HUES6 (cell line): ENCODE measurements at regions not wholly inside any gene's neighbourhood (a gene's known extent, or its start where the extent isn't known, plus 50 kb on each side); places are given as distances from the start of the nearest gene placed in this dataset.

Experiments
- H3K27ac ChIP-seq: 2 replicates; pipeline ENCODE4 v1.7.0; 2013; ENCODE audit warnings: low read depth, mild to moderate bottlenecking, low read length, inconsistent platforms
- H3K27me3 ChIP-seq: 2 replicates; pipeline ENCODE4 v1.6.1; 2013; ENCODE audit warnings: low read length; ENCODE audit not compliant: control insufficient read depth, insufficient read depth
- H3K36me3 ChIP-seq: 2 replicates; pipeline ENCODE4 v1.6.1; 2013; ENCODE audit warnings: low read length; ENCODE audit not compliant: control insufficient read depth, insufficient read depth
- H3K4me1 ChIP-seq: 2 replicates; pipeline ENCODE4 v1.6.1; 2013; ENCODE audit warnings: low read length; ENCODE audit not compliant: control insufficient read depth, insufficient read depth
- H3K4me3 ChIP-seq: 2 replicates; pipeline ENCODE4 v1.5.1; 2013; ENCODE audit warnings: low read depth, low read length
- H3K9ac ChIP-seq: one replicate; pipeline ENCODE4 v1.6.1; 2013; ENCODE audit warnings: mild to moderate bottlenecking, low read length
- H3K9me3 ChIP-seq: 2 replicates; pipeline ENCODE4 v1.6.1; 2013; ENCODE audit warnings: low read depth, low read length; ENCODE audit not compliant: control insufficient read depth, insufficient read depth

- Histone ChIP-seq H3K9ac (no peak overlapping the region), H3K36me3 (no peaks in the 10 kb centered on the region), H3K9me3 (no peaks in the 10 kb centered on the region), H3K4me3 (no peak overlapping the region), H3K4me1 (no peaks in the 10 kb centered on the region), H3K27me3 (no peaks in the 10 kb centered on the region), H3K27ac (no peak overlapping the region)
These were observed 120.3 kb downstream of the RPAP3 start for GRCh38 chr12:47585507-47585906.

GRCh38 chr12:47578836-47579235, 127.0 kb downstream of the RPAP3 start:
- H3K36me3 ChIP-seq: no peaks in the 10 kb centered on the region
- no peak overlapping the region for H3K4me3 ChIP-seq
- H3K9me3 ChIP-seq: no peaks in the 10 kb centered on the region
- H3K27me3 ChIP-seq: no peaks in the 10 kb centered on the region
- no peak overlapping the region for H3K9ac ChIP-seq
- no peak overlapping the region for H3K27ac ChIP-seq
- no peaks in the 10 kb centered on the region for H3K4me1 ChIP-seq

DNA sequence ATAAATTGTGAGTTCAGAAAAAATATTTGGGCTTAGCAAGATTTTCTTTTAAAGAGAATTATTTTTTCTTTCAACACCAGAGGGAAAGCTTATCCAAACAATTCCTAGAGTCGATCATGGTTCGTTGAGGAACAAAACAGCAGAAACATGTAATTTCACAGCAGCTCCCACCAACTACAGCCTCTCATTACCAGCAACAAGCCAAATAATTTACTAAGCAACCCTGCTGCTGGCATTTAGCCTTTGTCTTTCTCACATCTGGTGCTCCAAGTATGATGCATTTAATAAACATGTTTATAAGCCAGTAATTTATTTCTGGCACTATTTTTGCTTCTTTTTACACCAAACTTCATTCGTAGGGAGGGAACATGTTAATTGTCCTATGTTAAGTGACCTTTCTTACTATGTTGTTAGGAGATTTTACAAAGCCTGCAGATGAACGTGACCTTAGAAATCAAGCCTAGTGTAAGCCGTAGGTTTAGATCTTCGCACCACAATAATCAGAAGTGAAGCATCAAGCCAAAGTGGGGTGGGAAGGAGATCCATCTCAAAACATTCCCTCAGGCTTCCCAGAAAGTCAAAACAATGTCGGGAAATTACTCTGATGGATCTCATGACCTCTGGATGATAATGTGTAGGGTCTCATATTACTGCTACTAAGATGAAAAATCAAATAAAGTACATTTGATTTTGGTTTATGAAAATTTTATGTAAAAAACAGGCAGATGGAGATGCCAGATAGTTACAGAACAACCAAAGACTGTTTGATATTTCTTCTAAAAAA, 128.4 kb downstream of the RPAP3 start:
- no peak overlapping the region for H3K27ac ChIP-seq
- no peaks in the 10 kb centered on the region for H3K4me1 ChIP-seq
- H3K36me3 ChIP-seq: no peaks in the 10 kb centered on the region
- H3K4me3 ChIP-seq: no peak overlapping the region
- no peak overlapping the region for H3K9ac ChIP-seq
- no peaks in the 10 kb centered on the region for H3K27me3 ChIP-seq
- no peaks in the 10 kb centered on the region for H3K9me3 ChIP-seq

GRCh38 chr12:47576289-47576945, 129.4 kb downstream of the RPAP3 start:
- Histone ChIP-seq H3K27me3 (no peaks in the 10 kb centered on the region), H3K9ac (no peak overlapping the region), H3K9me3 (no peaks in the 10 kb centered on the region), H3K27ac (no peak overlapping the region), H3K4me3 (no peak overlapping the region), H3K36me3 (no peaks in the 10 kb centered on the region), H3K4me1 (no peaks in the 10 kb centered on the region)

DNA sequence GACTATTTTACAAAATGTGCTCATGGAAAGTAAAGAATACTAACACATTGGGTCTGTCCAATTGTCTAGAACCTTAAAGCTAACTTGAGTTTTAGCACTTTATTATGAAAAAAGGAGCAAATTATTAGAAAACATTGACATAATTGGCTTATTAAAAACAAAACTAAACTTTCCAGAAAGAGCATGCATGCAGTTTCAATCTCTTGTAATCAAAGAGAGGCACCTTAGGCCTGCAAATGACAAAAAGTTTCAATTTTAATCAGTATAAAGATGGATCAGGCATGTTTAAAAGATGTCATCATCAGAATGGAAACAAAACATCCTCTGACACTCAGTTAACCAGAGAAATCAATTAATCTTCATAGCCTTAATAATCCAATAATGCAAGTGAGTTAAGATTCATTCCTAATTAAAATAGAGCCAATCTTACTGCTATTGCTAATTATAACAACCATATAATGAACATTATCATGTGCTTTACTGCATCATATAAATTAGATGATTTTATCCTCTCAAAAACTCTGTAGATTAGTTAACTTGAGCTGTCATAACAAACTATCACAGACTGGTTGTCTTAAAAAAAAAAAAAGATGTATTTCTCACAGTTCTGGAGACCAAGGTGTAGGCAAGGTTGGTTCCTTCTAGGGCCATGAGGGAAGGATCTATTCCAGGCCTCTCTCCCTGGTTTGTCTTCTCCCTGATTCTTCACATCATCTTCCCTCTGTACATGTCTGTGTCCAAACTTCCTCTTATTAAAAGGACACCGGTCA, 131.4 kb downstream of the RPAP3 start:
- Histone ChIP-seq H3K27ac (no peak overlapping the region), H3K4me3 (no peak overlapping the region), H3K9ac (no peak overlapping the region), H3K36me3 (no peaks in the 10 kb centered on the region), H3K27me3 (no peaks in the 10 kb centered on the region), H3K4me1 (no peaks in the 10 kb centered on the region), H3K9me3 (no peaks in the 10 kb centered on the region)

DNA sequence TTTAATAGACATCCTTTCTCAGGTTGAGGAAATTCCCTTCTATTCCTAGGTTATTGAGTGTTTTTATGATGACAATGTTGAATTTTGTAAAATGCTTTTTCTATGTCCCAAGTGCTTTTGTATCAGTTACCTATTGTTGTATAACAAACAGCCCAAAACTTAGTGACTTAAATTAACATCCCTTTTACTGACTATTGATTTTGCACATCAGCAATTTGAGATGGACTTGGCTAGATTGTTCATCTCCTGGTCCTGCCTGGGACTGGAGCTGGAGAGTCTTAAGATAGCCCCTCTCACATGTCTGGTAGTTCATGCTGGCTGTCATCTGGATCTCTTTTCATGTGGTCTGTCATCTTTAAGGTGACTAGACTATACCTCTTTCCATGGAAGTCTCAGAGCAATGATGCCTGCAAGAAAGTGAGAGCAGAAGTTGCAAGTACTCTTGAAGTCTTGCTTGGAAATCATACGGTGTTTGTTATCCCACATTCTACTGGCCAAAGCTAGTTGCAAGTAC, 132.6 kb downstream of the RPAP3 start:
- H3K9ac ChIP-seq: no peak overlapping the region
- no peak overlapping the region for H3K27ac ChIP-seq
- H3K27me3 ChIP-seq: no peaks in the 10 kb centered on the region
- no peaks in the 10 kb centered on the region for H3K36me3 ChIP-seq
- H3K4me3 ChIP-seq: no peak overlapping the region
- no peaks in the 10 kb centered on the region for H3K4me1 ChIP-seq
- H3K9me3 ChIP-seq: no peaks in the 10 kb centered on the region

DNA sequence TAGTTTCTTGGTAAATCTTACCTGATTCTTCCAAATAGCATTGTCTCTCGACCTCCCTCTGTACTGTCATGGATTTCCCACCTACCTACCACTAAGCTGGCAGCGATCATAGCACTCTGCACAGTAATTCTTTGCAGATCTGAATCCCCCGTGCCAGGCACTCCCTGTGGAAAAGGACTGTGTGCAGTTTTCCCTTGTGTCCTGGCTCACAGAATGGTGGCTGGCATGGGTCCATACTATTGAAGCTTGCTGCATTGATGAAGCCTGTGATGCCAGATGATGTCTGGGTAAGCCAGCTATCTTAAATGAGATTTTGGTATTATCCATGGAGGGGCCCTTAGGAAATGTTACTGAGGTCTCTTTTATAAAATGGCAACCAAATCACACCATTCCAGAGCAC, 135.7 kb downstream of the RPAP3 start:
- H3K36me3 ChIP-seq: no peaks in the 10 kb centered on the region
- H3K9ac ChIP-seq: no peak overlapping the region
- no peak overlapping the region for H3K4me3 ChIP-seq
- H3K27me3 ChIP-seq: no peaks in the 10 kb centered on the region
- H3K9me3 ChIP-seq: no peaks in the 10 kb centered on the region
- H3K27ac ChIP-seq: no peak overlapping the region
- no peaks in the 10 kb centered on the region for H3K4me1 ChIP-seq

DNA sequence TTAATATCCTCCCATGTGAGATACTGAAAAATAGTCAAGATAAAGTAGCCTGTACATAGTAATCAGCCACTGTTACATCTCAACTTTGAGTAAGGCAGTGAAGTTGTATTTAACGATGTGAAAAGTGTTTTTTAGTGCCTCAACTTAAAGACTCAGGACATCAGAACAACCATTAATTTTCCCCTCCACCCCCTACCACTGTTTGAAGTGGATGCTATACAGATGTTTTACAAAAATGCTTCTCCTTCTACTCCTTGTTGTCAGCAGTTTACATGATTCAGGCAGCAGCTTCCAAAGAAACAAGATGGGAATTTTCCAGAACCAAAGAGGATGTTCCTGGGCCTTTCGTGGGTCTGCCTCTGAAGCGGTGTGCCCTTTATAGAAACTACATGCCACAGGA, 143.6 kb downstream of the RPAP3 start:
- H3K36me3 ChIP-seq: no peaks in the 10 kb centered on the region
- no peak overlapping the region for H3K27ac ChIP-seq
- H3K9ac ChIP-seq: no peak overlapping the region
- no peaks in the 10 kb centered on the region for H3K9me3 ChIP-seq
- H3K27me3 ChIP-seq: no peaks in the 10 kb centered on the region
- no peak overlapping the region for H3K4me3 ChIP-seq
- no peaks in the 10 kb centered on the region for H3K4me1 ChIP-seq

DNA sequence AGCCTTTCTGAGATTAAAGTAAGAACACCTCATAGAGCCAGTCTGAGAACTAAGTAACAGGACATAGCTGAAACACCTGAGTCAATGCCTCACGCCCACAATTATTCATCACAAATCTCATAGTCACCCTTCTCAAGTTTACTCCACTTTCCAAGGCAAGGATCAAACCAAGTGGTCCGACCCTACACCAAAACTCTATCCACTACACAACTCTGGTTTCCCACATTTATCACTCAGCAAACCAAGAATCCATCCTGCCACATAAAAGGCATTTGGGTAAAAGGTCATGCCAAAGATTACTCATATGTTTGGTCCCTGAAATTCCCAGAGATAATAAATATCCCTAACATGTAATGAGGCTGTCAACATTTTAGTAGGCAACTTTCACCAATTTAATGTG, 144.1 kb downstream of the RPAP3 start:
- H3K9ac ChIP-seq: no peak overlapping the region
- H3K27ac ChIP-seq: no peak overlapping the region
- no peak overlapping the region for H3K4me3 ChIP-seq
- no peaks in the 10 kb centered on the region for H3K27me3 ChIP-seq
- H3K36me3 ChIP-seq: no peaks in the 10 kb centered on the region
- no peaks in the 10 kb centered on the region for H3K4me1 ChIP-seq
- no peaks in the 10 kb centered on the region for H3K9me3 ChIP-seq

GRCh38 chr12:47560415-47560814, 145.4 kb downstream of the RPAP3 start:
- Histone ChIP-seq H3K27ac (no peak overlapping the region), H3K36me3 (no peaks in the 10 kb centered on the region), H3K27me3 (no peaks in the 10 kb centered on the region), H3K4me3 (no peak overlapping the region), H3K9ac (no peak overlapping the region), H3K4me1 (no peaks in the 10 kb centered on the region; the same call in 1 of the 2 replicates), H3K9me3 (peaks cover 12% of the 10 kb centered on the region)
